ENCODE measurements at regions not wholly inside any gene's neighbourhood (a gene's known extent, or its start where the extent isn't known, plus 50 kb on each side); places are given as distances from the start of the nearest gene placed in this dataset.

DNA sequence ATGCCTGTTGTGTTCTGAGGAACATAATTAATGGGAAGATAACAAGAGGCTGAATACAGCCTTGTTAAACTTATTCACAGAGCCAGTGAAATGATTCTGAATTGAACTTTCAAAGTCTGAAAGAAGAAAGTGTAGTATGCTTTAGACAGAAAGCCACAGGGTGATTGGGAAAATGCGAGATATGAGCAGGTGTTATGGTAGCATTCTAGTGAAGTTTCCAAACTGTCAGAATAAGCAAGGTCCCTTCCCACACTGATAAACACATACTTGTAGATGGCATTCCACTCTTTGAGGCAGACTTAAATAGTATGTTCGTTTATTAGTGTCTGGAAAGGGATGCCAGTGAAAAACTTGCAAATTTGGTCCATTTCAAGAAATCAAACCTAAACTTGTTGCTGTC is 70.5 kb upstream of the ITPRID2 start:
- no peaks in the 10 kb centered on the region for H3K36me3 ChIP-seq (ENCODE audit: insufficient read depth, low read length)
- POLR2A ChIA-PET: interaction anchor here (1.1 kb wide), 1 partner anchor 16 kb away, joined by 4 read pairs; no protein-coding TSS in a partner anchor
- CTCF ChIA-PET (ENCODE audit: unreplicated experiment): no interaction called here
- no peaks in the 10 kb centered on the region for H3K9me3 ChIP-seq (ENCODE audit: low read length)
- H2AFZ ChIP-seq (ENCODE audit: low read length): no peak overlapping the region
- BruUV-seq (replicated peaks): no TSS peak
- TF ChIP-seq EZH2phosphoT487 (IDR thresholded peaks at IDR 0.05; ENCODE audit: borderline replicate concordance, low read depth, low read length) (no peak), CTCF (conservative IDR thresholded peaks at IDR 0.05; ENCODE audit: low read length) (no peak)
- H3K4me3 ChIP-seq (ENCODE audit: low read depth, low read length, poor library complexity, severe bottlenecking): no peak overlapping the region
- no peak overlapping the region for H3K4me2 ChIP-seq (ENCODE audit: low read length)
- no peaks in the 10 kb centered on the region for H3K4me1 ChIP-seq (ENCODE audit: insufficient read depth, low read length, poor library complexity, severe bottlenecking)
- intact Hi-C loops (cut with micrococcal nuclease; ENCODE audit: unreplicated experiment): no loop called here
- H3K9me2 ChIP-seq (ENCODE audit: insufficient read depth, low read length): no peaks in the 10 kb centered on the region
- H3K27ac ChIP-seq (ENCODE audit: low read depth, low read length, poor library complexity, severe bottlenecking): no peak overlapping the region
- DNase-seq (ENCODE audit: low spot score): no peak
- no peaks in the 10 kb centered on the region for H3K79me2 ChIP-seq (ENCODE audit: insufficient read depth, low read depth, low read length)
- H4K20me1 ChIP-seq (ENCODE audit: insufficient read depth, low read length): no peaks in the 10 kb centered on the region

DNA sequence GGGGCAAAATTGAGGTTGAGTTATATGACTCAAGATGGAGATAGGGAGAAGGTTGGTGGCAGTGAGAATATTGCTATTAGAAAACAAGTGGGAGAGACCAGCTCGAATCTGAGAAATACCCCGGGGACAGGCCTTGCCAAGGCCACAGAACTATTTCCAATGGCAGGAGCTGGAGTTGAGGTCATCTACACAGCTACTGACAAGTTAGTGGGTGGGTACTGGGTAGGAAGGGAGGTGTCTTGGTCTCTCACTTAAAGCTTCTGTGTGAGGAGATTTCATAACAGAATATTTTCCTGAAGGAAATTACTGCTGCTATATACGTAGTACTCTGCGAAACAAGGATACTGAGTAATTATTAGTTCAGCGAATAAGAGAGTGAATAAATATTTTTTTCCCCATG is 69.4 kb upstream of the ITPRID2 start:
- CTCF ChIA-PET (ENCODE audit: unreplicated experiment): no interaction called here

More for the DNA sequence above, 69.4 kb upstream of the ITPRID2 start:
- H3K79me2 ChIP-seq (ENCODE audit: insufficient read depth, low read depth, low read length): no peaks in the 10 kb centered on the region
- no peaks in the 10 kb centered on the region for H3K9me2 ChIP-seq (ENCODE audit: insufficient read depth, low read length)
- no peaks in the 10 kb centered on the region for H3K4me1 ChIP-seq (ENCODE audit: insufficient read depth, low read length, poor library complexity, severe bottlenecking)
- H3K4me2 ChIP-seq (ENCODE audit: low read length): no peak overlapping the region
- H3K36me3 ChIP-seq (ENCODE audit: insufficient read depth, low read length): no peaks in the 10 kb centered on the region
- no peak overlapping the region for H3K4me3 ChIP-seq (ENCODE audit: low read depth, low read length, poor library complexity, severe bottlenecking)
- H4K20me1 ChIP-seq (ENCODE audit: insufficient read depth, low read length): no peaks in the 10 kb centered on the region
- intact Hi-C loops (cut with micrococcal nuclease; ENCODE audit: unreplicated experiment): no loop called here
- POLR2A ChIA-PET: interaction anchor here (1.2 kb wide), 1 partner anchor 10 kb away, joined by 4 read pairs; no protein-coding TSS in a partner anchor
- DNase-seq (ENCODE audit: low spot score): no peak
- no peak overlapping the region for H2AFZ ChIP-seq (ENCODE audit: low read length)
- BruUV-seq (replicated peaks): no TSS peak
- no peaks in the 10 kb centered on the region for H3K9me3 ChIP-seq (ENCODE audit: low read length)
- H3K27ac ChIP-seq (ENCODE audit: low read depth, low read length, poor library complexity, severe bottlenecking): no peak overlapping the region
- TF ChIP-seq CTCF (conservative IDR thresholded peaks at IDR 0.05; ENCODE audit: low read length): no peak
- no peak for TF ChIP-seq EZH2phosphoT487 (IDR thresholded peaks at IDR 0.05; ENCODE audit: borderline replicate concordance, low read depth, low read length)

Data from OCI-LY7 (cell line).